ENCODE measurements at regions not wholly inside any gene's neighbourhood (a gene's known extent, or its start where the extent isn't known, plus 50 kb on each side); places are given as distances from the start of the nearest gene placed in this dataset.

- DNase-seq (ENCODE audit: low spot score), result no peak
Measured at GRCh38 chr11:20235164-20235563, 74.9 kb upstream of the DBX1 start.

DNA sequence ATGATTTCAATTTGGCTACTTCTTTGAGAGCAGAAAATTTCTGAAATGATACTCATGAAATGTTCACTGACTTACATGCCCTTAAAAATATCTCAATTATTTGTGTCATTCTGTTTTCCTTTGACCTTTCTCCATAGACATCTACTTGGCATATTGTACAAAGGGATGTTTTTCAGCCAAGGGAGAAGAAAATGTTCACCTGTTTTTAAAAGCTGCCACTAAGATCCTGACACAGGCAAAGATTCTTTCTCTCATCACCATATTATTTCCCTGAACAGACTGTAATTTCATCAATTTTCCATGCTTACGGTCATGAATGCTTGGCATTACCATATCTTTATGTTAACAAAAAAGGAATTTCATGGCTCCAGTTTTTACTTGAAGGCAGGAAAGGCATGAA is 67.4 kb upstream of the DBX1 start:
- TF ChIP-seq MAX (IDR thresholded peaks at IDR 0.05) (no peak), NR2F2 (IDR thresholded peaks at IDR 0.05) (no peak), FOXA2 (IDR thresholded peaks at IDR 0.05) (no peak), REST (IDR thresholded peaks at IDR 0.05) (no peak), EGR1 (IDR thresholded peaks at IDR 0.05; ENCODE audit: low read depth in 2 of 2) (no peak), CTCF (IDR thresholded peaks at IDR 0.05; ENCODE audit: low read depth, low read length, missing input control) (no peak), FOXA1 (IDR thresholded peaks at IDR 0.05) (no peak), HNF4A (conservative IDR thresholded peaks at IDR 0.05) (no peak), RAD21 (IDR thresholded peaks at IDR 0.05) (no peak)
- TF ChIP-seq, protein P1, sequence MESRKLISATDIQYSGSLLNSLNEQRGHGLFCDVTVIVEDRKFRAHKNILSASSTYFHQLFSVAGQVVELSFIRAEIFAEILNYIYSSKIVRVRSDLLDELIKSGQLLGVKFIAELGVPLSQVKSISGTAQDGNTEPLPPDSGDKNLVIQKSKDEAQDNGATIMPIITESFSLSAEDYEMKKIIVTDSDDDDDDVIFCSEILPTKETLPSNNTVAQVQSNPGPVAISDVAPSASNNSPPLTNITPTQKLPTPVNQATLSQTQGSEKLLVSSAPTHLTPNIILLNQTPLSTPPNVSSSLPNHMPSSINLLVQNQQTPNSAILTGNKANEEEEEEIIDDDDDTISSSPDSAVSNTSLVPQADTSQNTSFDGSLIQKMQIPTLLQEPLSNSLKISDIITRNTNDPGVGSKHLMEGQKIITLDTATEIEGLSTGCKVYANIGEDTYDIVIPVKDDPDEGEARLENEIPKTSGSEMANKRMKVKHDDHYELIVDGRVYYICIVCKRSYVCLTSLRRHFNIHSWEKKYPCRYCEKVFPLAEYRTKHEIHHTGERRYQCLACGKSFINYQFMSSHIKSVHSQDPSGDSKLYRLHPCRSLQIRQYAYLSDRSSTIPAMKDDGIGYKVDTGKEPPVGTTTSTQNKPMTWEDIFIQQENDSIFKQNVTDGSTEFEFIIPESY (IDR thresholded peaks at IDR 0.05), result no peak
- H3K9me3 ChIP-seq (ENCODE audit: control insufficient read depth in 4 of 4, low read length in 3 of 4), result peaks cover 0 to 6% (median 5%) of the 10 kb centered on the region in 4 donors
- H3K4me3 ChIP-seq (ENCODE audit: low read depth in 1 of 3, low read length in 3 of 3), result no peak overlapping the region
- DNase-seq (ENCODE audit: low spot score), result no peak
- H3K27me3 ChIP-seq (ENCODE audit: control insufficient read depth in 4 of 4, insufficient read depth in 4 of 4, low read length in 3 of 4), result no peaks in the 10 kb centered on the region
- H3K9ac ChIP-seq (ENCODE audit: low read depth in 1 of 2, low read length in 2 of 2), result no peak overlapping the region
- 88% methylated on average over 1 of the region's 1 CpG for WGBS
- no peaks in the 10 kb centered on the region for H3K36me3 ChIP-seq (ENCODE audit: control insufficient read depth in 4 of 4, insufficient read depth in 3 of 4, low read depth in 1 of 4, low read length in 3 of 4)
- H3K27ac ChIP-seq (ENCODE audit: low read depth in 1 of 2, low read length in 2 of 2), result no peak overlapping the region
- H3K4me1 ChIP-seq (ENCODE audit: control insufficient read depth in 4 of 4, insufficient read depth in 4 of 4, low read length in 3 of 4), result no peaks in the 10 kb centered on the region

More at GRCh38 chr11:20235164-20235563, 74.9 kb upstream of the DBX1 start:
- Histone ChIP-seq H3K27ac (ENCODE audit: low read depth in 1 of 2, low read length in 2 of 2) (no peak overlapping the region), H3K9ac (ENCODE audit: low read depth in 1 of 2, low read length in 2 of 2) (no peak overlapping the region), H3K9me3 (ENCODE audit: control insufficient read depth in 4 of 4, low read length in 3 of 4) (peaks cover 0 to 3% (median 2%) of the 10 kb centered on the region in 4 donors), H3K4me1 (ENCODE audit: control insufficient read depth in 4 of 4, insufficient read depth in 4 of 4, low read length in 3 of 4) (no peaks in the 10 kb centered on the region), H3K4me3 (ENCODE audit: low read depth in 1 of 3, low read length in 3 of 3) (no peak overlapping the region), H3K27me3 (ENCODE audit: control insufficient read depth in 4 of 4, insufficient read depth in 4 of 4, low read length in 3 of 4) (no peaks in the 10 kb centered on the region), H3K36me3 (ENCODE audit: control insufficient read depth in 4 of 4, insufficient read depth in 3 of 4, low read depth in 1 of 4, low read length in 3 of 4) (no peaks in the 10 kb centered on the region)
- TF ChIP-seq SP1 (IDR thresholded peaks at IDR 0.05), result no peak
- no peak for TF ChIP-seq TAF1 (conservative IDR thresholded peaks at IDR 0.05)
- no peak for TF ChIP-seq JUND (IDR thresholded peaks at IDR 0.05)
- TF ChIP-seq HNF4A (conservative IDR thresholded peaks at IDR 0.05), result no peak
- TF ChIP-seq MAX (IDR thresholded peaks at IDR 0.05), result no peak
- no peak for TF ChIP-seq FOXA1 (IDR thresholded peaks at IDR 0.05)
- TF ChIP-seq GABPA (IDR thresholded peaks at IDR 0.05 in 1 of 2, conservative IDR thresholded peaks at IDR 0.05 in 1 of 2), result no peak
- no peak for TF ChIP-seq CTCF (IDR thresholded peaks at IDR 0.05; ENCODE audit: low read depth, low read length, missing input control)
- TF ChIP-seq HNF4G (IDR thresholded peaks at IDR 0.05), result no peak
- no peak for TF ChIP-seq RXRA (IDR thresholded peaks at IDR 0.05)
- no peak for TF ChIP-seq YY1 (IDR thresholded peaks at IDR 0.05)
- TF ChIP-seq EGR1 (IDR thresholded peaks at IDR 0.05; ENCODE audit: low read depth in 2 of 2), result no peak

All from liver (tissue), 8 donors.